SU-DHL-6 (cell line): ENCODE measurements at regions not wholly inside any gene's neighbourhood (a gene's known extent, or its start where the extent isn't known, plus 50 kb on each side); places are given as distances from the start of the nearest gene placed in this dataset.

Experiments used
- H2AFZ ChIP-seq: fragments of 200-600 bp; sonication (generic); 2 replicates; pipeline ENCODE4 v1.6.1; 2014; ENCODE audit warnings: low read depth, mild to moderate bottlenecking, moderate library complexity, mixed read lengths, antibody characterized with exemption, low read length; ENCODE audit not compliant: severe bottlenecking
- H3F3A ChIP-seq: fragments of 200-600 bp; shearing (Covaris generic); 2 replicates; pipeline ENCODE4 v1.6.0; 2016; ENCODE audit warnings: antibody characterized with exemption, mild to moderate bottlenecking; ENCODE audit not compliant: insufficient read depth
- H3K27ac ChIP-seq: fragments of 200-600 bp; sonication (generic); 2 replicates; pipeline ENCODE4 v1.5.1; 2016; ENCODE audit warnings: low read depth, mild to moderate bottlenecking, low read length, moderate library complexity, mixed read lengths
- H3K27me3 ChIP-seq: fragments of 200-600 bp; sonication (generic), shearing (Covaris generic); 2 replicates; pipeline ENCODE4 v1.6.0; 2014; ENCODE audit warnings: mild to moderate bottlenecking, low read length
- H3K36me3 ChIP-seq: fragments of 200-600 bp; sonication (generic); 2 replicates; pipeline ENCODE4 v1.6.1; 2014; ENCODE audit warnings: mild to moderate bottlenecking, low read length, mixed read lengths
- H3K4me2 ChIP-seq: fragments of 300-600, 200-600 bp; shearing (Covaris generic), sonication (generic); 2 replicates; pipeline ENCODE4 v1.6.0; 2014; ENCODE audit warnings: low read length, low read depth, mild to moderate bottlenecking; ENCODE audit not compliant: poor library complexity, severe bottlenecking
- H3K4me3 ChIP-seq: fragments of 200-600 bp; sonication (generic); 2 replicates; pipeline ENCODE4 v1.5.1; 2014; ENCODE audit warnings: antibody characterized with exemption, low read length, mild to moderate bottlenecking, mixed read lengths; ENCODE audit not compliant: insufficient read depth, poor library complexity, severe bottlenecking
- H3K79me2 ChIP-seq: fragments of 200-600 bp; sonication (generic); 2 replicates; pipeline ENCODE4 v1.6.1; 2014; ENCODE audit warnings: mild to moderate bottlenecking, low read length, moderate library complexity; ENCODE audit not compliant: insufficient read depth
- H3K9ac ChIP-seq: fragments of 200-600 bp; sonication (generic); 2 replicates; pipeline ENCODE4 v1.7.0; 2014; ENCODE audit warnings: mild to moderate bottlenecking, low read length
- H3K9me2 ChIP-seq: fragments of 200-600 bp; sonication (generic); replicated peaks from 2 replicates; pipeline ENCODE4 v1.6.1; 2014; ENCODE audit warnings: low read length; ENCODE audit not compliant: insufficient read depth
- H3K9me3 ChIP-seq: fragments of 200-600 bp; sonication (generic); 2 replicates; pipeline ENCODE4 v1.6.1; 2014; ENCODE audit warnings: low read length, mixed read lengths; ENCODE audit not compliant: insufficient read depth
- H4K20me1 ChIP-seq: fragments of 200-600 bp; sonication (generic); 2 replicates; pipeline ENCODE4 v1.6.1; 2014; ENCODE audit warnings: low read depth, mild to moderate bottlenecking, antibody characterized with exemption, low read length, moderate library complexity, mixed read lengths
- EZH2phosphoT487 ChIP-seq: fragments of 200-600 bp; sonication (generic), shearing (Covaris generic); conservative IDR thresholded peaks from 2 replicates; pipeline ENCODE4 v1.6.1; 2018; ENCODE audit warnings: mild to moderate bottlenecking, antibody characterized with exemption, low read length, moderate library complexity, mixed read lengths
- TF ChIP-seq, protein P1 (sequence below): fragments of 200-600 bp; sonication (generic); IDR thresholded peaks from one replicate; pipeline ENCODE4 v1.5.1; 2017; ENCODE audit warnings: antibody characterized with exemption, mild to moderate bottlenecking, low read length, moderate library complexity; ENCODE audit not compliant: insufficient read depth, poor library complexity, severe bottlenecking

DNA sequence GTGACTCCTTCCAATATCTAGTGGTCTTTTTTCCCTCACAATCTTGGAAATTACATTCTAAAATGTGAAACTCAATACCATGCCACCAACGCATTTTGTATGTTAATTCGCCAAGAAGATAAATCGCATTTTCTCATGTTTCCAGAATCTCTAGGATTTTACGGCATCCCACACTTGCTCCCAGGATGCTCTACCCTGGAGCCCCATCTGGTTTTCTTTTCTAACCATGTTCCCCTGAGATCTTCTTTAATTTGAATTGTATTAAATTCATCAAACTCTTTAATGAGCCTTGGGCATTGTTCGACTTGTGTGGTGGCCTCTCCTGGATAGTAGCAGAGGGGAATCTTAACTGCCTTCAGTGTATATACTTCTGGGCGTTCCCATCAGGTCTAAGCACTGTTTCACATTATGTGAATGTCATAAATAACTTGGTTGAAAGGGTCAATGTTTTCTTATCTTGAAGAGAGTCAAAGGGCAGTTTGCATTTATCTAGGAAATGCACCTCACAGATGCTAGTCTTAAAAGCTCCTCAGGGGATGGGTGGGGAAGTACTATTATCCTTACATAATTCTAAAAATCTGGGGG is 169.1 kb upstream of the MEOX2 start:
- Histone ChIP-seq H3K4me2 (no peak overlapping the region), H3K9me3 (no peaks in the 10 kb centered on the region), H2AFZ (no peak overlapping the region), H4K20me1 (no peaks in the 10 kb centered on the region), H3K36me3 (no peaks in the 10 kb centered on the region), H3F3A (no peaks in the 10 kb centered on the region), H3K9ac (no peak overlapping the region), H3K27me3 (no peaks in the 10 kb centered on the region), H3K79me2 (no peaks in the 10 kb centered on the region), H3K9me2 (no peaks in the 10 kb centered on the region), H3K27ac (no peak overlapping the region), H3K4me3 (no peak overlapping the region)
- TF ChIP-seq, protein P1, sequence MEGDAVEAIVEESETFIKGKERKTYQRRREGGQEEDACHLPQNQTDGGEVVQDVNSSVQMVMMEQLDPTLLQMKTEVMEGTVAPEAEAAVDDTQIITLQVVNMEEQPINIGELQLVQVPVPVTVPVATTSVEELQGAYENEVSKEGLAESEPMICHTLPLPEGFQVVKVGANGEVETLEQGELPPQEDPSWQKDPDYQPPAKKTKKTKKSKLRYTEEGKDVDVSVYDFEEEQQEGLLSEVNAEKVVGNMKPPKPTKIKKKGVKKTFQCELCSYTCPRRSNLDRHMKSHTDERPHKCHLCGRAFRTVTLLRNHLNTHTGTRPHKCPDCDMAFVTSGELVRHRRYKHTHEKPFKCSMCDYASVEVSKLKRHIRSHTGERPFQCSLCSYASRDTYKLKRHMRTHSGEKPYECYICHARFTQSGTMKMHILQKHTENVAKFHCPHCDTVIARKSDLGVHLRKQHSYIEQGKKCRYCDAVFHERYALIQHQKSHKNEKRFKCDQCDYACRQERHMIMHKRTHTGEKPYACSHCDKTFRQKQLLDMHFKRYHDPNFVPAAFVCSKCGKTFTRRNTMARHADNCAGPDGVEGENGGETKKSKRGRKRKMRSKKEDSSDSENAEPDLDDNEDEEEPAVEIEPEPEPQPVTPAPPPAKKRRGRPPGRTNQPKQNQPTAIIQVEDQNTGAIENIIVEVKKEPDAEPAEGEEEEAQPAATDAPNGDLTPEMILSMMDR = no peak
- TF ChIP-seq EZH2phosphoT487 = no peak

DNA sequence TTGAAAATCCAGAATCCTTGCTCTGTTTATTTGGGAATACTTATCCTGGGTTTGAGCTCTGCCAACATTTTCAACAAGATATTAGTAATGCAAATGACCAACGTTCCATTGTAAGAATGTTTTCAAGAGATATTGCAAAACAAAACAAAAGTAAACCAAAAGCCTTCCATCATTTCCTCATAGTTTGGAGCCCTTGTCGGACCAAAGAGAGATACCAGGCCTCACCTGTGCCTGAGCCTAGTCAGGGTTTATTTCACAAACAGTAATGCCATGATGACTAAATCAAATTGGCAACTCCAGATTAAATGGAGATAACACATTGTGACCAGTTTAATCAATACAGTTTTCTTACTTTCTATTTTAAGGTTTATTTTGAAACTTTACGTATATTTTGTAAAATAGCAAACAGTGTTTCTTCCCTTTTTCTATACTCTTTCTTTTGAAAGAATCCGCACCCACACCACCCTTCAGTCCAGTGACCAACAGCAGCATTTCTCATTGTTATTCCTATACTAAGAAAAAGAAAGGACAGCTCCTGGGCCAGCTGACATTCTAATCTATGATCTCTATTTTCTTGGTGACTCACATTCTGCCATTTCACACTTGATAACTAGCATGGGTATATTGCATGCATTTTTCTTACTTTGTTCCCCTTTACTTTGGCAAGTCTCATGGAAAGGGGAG is 168.5 kb upstream of the MEOX2 start:
- Histone ChIP-seq H3K4me2 (no peak overlapping the region), H3F3A (no peaks in the 10 kb centered on the region), H3K9me3 (no peaks in the 10 kb centered on the region)

GRCh38 chr7:15853832-15854470 is 167.5 kb upstream of the MEOX2 start:
- no peak for TF ChIP-seq EZH2phosphoT487
- TF ChIP-seq, protein P1 = no peak
- H3F3A ChIP-seq = no peaks in the 10 kb centered on the region
- no peaks in the 10 kb centered on the region for H3K9me2 ChIP-seq
- H4K20me1 ChIP-seq = no peaks in the 10 kb centered on the region
- no peak overlapping the region for H3K27ac ChIP-seq
- H3K4me2 ChIP-seq = no peak overlapping the region
- no peaks in the 10 kb centered on the region for H3K36me3 ChIP-seq
- H3K9ac ChIP-seq = no peak overlapping the region
- no peak overlapping the region for H2AFZ ChIP-seq
- H3K27me3 ChIP-seq = no peaks in the 10 kb centered on the region
- no peaks in the 10 kb centered on the region for H3K9me3 ChIP-seq
- no peak overlapping the region for H3K4me3 ChIP-seq
- no peaks in the 10 kb centered on the region for H3K79me2 ChIP-seq

More for the DNA sequence above, 168.5 kb upstream of the MEOX2 start:
- no peak overlapping the region for H3K27ac ChIP-seq
- H3K9me2 ChIP-seq = no peaks in the 10 kb centered on the region
- no peaks in the 10 kb centered on the region for H4K20me1 ChIP-seq
- TF ChIP-seq EZH2phosphoT487 = no peak
- TF ChIP-seq, protein P1 = no peak
- no peak overlapping the region for H3K9ac ChIP-seq
- H3K27me3 ChIP-seq = no peaks in the 10 kb centered on the region
- H3K79me2 ChIP-seq = no peaks in the 10 kb centered on the region
- H3K36me3 ChIP-seq = no peaks in the 10 kb centered on the region
- no peak overlapping the region for H2AFZ ChIP-seq
- no peak overlapping the region for H3K4me3 ChIP-seq
